OCI-LY3 (cell line): ENCODE measurements at regions not wholly inside any gene's neighbourhood (a gene's known extent, or its start where the extent isn't known, plus 50 kb on each side); places are given as distances from the start of the nearest gene placed in this dataset.

Experiments
- EZH2phosphoT487 ChIP-seq: fragments of 200-600 bp; shearing (Covaris generic); IDR thresholded peaks from 2 replicates; pipeline ENCODE4 v1.6.1; 2018; ENCODE audit warnings: antibody characterized with exemption, mixed run types, low read depth
- TF ChIP-seq, protein P1 (sequence below): fragments of 200-600, 300-600 bp; sonication (generic); IDR thresholded peaks from 2 replicates; pipeline ENCODE4 v1.5.1; 2014; ENCODE audit warnings: antibody characterized with exemption, low read length, low read depth

DNA sequence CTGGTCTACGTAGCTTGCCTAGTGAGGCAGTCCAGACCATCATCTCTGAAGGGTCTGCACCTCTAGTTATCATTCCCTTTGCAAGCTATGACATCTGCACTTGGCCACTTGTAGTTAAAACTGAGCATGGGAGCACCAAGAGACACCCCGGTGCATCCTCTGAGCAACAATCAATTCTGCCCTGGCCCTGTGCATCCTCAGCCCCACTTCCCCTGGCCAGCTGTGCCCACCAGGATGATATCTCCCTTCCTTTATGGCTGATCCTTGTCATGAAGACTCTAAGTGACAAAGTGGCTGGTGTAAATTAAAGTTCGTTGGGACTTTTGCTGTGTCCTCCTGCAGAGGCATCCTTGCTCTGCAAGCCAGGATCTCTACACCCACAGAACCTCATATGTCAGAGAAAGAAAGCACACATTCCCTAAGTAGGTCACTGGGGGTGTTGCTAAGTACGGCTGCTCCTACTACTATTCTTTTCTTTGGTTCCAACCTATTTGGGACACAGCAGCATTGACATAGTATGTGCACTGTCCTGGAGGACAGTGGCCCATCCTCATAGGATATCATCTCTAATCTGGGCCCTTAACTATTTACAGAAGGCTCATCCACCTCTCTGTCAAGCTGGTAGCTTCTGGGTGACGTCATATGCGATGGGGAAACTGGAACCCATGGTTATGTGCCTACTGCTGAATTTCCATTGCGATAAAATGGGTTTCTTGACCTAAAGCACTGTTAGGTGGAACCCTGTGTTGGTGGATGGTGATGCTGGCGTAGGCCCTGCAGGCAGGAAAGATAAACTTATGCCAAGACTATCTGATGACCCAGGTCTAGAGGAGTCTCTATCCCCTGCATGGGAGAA lies 384.3 kb upstream of the ID2 start:
- TF ChIP-seq, protein P1, sequence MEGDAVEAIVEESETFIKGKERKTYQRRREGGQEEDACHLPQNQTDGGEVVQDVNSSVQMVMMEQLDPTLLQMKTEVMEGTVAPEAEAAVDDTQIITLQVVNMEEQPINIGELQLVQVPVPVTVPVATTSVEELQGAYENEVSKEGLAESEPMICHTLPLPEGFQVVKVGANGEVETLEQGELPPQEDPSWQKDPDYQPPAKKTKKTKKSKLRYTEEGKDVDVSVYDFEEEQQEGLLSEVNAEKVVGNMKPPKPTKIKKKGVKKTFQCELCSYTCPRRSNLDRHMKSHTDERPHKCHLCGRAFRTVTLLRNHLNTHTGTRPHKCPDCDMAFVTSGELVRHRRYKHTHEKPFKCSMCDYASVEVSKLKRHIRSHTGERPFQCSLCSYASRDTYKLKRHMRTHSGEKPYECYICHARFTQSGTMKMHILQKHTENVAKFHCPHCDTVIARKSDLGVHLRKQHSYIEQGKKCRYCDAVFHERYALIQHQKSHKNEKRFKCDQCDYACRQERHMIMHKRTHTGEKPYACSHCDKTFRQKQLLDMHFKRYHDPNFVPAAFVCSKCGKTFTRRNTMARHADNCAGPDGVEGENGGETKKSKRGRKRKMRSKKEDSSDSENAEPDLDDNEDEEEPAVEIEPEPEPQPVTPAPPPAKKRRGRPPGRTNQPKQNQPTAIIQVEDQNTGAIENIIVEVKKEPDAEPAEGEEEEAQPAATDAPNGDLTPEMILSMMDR = no peak
- no peak for TF ChIP-seq EZH2phosphoT487
